H1 (cell line): ENCODE measurements at regions not wholly inside any gene's neighbourhood (a gene's known extent, or its start where the extent isn't known, plus 50 kb on each side); places are given as distances from the start of the nearest gene placed in this dataset.

Experiments used
- BACH1 ChIP-seq: IDR thresholded peaks from 2 replicates; pipeline ENCODE4 v1.6.1; 2012; ENCODE audit warnings: low read length, improper control_type of control experiment
- RAD21 ChIP-seq, 2 experiments: IDR thresholded peaks in 1 of 2; conservative IDR thresholded peaks in 1 of 2; 2 replicates each; pipeline ENCODE4 v1.6.1; 2011; ENCODE audit warnings: low read depth in 2 of 2, low read length in 2 of 2, improper control_type of control experiment in 1 of 2, inconsistent platforms in 1 of 2, mild to moderate bottlenecking in 1 of 2, moderate library complexity in 1 of 2
- TF ChIP-seq, protein P1 (sequence below): fragments of 300-600 bp; sonication (generic); IDR thresholded peaks from 2 replicates; pipeline ENCODE4 v1.7.1; 2012; ENCODE audit warnings: low read length, moderate library complexity, mild to moderate bottlenecking, inconsistent platforms; ENCODE audit not compliant: insufficient replicate concordance

DNA sequence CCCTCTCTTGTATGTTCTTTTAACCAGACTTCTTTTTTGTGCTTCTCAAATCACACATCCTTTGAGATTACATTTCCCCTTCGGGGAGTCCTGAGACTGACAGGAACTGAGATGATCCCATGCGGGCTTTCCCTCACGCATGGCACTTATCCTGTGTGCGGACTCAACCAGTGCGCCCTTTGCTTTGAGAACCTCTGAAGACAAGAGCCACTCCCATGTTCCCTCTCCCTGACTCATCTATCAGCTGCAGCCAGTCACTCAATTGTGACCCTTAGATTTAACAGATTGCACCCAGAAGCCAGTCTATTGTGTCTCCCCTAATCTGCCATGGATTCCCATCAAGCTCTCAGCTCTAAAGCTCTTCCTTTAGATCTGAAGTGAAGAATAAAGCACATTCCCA lies 353.9 kb upstream of the MEOX2 start (continued):
- TF ChIP-seq, protein P1, sequence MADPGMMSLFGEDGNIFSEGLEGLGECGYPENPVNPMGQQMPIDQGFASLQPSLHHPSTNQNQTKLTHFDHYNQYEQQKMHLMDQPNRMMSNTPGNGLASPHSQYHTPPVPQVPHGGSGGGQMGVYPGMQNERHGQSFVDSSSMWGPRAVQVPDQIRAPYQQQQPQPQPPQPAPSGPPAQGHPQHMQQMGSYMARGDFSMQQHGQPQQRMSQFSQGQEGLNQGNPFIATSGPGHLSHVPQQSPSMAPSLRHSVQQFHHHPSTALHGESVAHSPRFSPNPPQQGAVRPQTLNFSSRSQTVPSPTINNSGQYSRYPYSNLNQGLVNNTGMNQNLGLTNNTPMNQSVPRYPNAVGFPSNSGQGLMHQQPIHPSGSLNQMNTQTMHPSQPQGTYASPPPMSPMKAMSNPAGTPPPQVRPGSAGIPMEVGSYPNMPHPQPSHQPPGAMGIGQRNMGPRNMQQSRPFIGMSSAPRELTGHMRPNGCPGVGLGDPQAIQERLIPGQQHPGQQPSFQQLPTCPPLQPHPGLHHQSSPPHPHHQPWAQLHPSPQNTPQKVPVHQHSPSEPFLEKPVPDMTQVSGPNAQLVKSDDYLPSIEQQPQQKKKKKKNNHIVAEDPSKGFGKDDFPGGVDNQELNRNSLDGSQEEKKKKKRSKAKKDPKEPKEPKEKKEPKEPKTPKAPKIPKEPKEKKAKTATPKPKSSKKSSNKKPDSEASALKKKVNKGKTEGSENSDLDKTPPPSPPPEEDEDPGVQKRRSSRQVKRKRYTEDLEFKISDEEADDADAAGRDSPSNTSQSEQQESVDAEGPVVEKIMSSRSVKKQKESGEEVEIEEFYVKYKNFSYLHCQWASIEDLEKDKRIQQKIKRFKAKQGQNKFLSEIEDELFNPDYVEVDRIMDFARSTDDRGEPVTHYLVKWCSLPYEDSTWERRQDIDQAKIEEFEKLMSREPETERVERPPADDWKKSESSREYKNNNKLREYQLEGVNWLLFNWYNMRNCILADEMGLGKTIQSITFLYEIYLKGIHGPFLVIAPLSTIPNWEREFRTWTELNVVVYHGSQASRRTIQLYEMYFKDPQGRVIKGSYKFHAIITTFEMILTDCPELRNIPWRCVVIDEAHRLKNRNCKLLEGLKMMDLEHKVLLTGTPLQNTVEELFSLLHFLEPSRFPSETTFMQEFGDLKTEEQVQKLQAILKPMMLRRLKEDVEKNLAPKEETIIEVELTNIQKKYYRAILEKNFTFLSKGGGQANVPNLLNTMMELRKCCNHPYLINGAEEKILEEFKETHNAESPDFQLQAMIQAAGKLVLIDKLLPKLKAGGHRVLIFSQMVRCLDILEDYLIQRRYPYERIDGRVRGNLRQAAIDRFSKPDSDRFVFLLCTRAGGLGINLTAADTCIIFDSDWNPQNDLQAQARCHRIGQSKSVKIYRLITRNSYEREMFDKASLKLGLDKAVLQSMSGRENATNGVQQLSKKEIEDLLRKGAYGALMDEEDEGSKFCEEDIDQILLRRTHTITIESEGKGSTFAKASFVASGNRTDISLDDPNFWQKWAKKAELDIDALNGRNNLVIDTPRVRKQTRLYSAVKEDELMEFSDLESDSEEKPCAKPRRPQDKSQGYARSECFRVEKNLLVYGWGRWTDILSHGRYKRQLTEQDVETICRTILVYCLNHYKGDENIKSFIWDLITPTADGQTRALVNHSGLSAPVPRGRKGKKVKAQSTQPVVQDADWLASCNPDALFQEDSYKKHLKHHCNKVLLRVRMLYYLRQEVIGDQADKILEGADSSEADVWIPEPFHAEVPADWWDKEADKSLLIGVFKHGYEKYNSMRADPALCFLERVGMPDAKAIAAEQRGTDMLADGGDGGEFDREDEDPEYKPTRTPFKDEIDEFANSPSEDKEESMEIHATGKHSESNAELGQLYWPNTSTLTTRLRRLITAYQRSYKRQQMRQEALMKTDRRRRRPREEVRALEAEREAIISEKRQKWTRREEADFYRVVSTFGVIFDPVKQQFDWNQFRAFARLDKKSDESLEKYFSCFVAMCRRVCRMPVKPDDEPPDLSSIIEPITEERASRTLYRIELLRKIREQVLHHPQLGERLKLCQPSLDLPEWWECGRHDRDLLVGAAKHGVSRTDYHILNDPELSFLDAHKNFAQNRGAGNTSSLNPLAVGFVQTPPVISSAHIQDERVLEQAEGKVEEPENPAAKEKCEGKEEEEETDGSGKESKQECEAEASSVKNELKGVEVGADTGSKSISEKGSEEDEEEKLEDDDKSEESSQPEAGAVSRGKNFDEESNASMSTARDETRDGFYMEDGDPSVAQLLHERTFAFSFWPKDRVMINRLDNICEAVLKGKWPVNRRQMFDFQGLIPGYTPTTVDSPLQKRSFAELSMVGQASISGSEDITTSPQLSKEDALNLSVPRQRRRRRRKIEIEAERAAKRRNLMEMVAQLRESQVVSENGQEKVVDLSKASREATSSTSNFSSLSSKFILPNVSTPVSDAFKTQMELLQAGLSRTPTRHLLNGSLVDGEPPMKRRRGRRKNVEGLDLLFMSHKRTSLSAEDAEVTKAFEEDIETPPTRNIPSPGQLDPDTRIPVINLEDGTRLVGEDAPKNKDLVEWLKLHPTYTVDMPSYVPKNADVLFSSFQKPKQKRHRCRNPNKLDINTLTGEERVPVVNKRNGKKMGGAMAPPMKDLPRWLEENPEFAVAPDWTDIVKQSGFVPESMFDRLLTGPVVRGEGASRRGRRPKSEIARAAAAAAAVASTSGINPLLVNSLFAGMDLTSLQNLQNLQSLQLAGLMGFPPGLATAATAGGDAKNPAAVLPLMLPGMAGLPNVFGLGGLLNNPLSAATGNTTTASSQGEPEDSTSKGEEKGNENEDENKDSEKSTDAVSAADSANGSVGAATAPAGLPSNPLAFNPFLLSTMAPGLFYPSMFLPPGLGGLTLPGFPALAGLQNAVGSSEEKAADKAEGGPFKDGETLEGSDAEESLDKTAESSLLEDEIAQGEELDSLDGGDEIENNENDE = no peak
- TF ChIP-seq BACH1 (no peak), RAD21 (IDR thresholded peaks at IDR 0.05 in 1 of 2, conservative IDR thresholded peaks at IDR 0.05 in 1 of 2; ENCODE audit: low read depth in 2 of 2, low read length in 2 of 2) (no peak)
